K562 (cell line): ENCODE measurements at regions not wholly inside any gene's neighbourhood (a gene's known extent, or its start where the extent isn't known, plus 50 kb on each side); places are given as distances from the start of the nearest gene placed in this dataset.

ENCODE experiments used
- DACH1 ChIP-seq: fragments of 450-650 bp; IDR thresholded peaks from 2 replicates; pipeline ENCODE4 v1.6.1; 2018; ENCODE audit not compliant: partially characterized antibody
- DDX20 ChIP-seq: fragments of 450-650 bp; IDR thresholded peaks from 2 replicates; pipeline ENCODE4 v1.6.1; 2016; ENCODE audit warnings: missing genetic modification characterization, low read depth, mild to moderate bottlenecking, missing compliant biosample characterization, moderate library complexity
- GABPB1 ChIP-seq: sonication (generic); formaldehyde crosslinking; IDR thresholded peaks from 2 replicates; pipeline ENCODE4 v1.8.0; 2022; ENCODE audit warnings: mild to moderate bottlenecking, missing genetic modification reagents
- POLR2B ChIP-seq: fragments of 450-650 bp; IDR thresholded peaks from 2 replicates; pipeline ENCODE4 v1.6.1; 2018; ENCODE audit warnings: low read depth; ENCODE audit not compliant: partially characterized antibody
- SAFB2 ChIP-seq: fragments of 200-400 bp; formaldehyde crosslinking; IDR thresholded peaks from 2 replicates; pipeline ENCODE4 v1.6.1; 2018; ENCODE audit warnings: borderline replicate concordance, low read length, low read depth, moderate library complexity; ENCODE audit not compliant: severe bottlenecking
- SIRT6 ChIP-seq: IDR thresholded peaks from one replicate; pipeline ENCODE4 v1.6.1; 2012; ENCODE audit warnings: low read depth, mild to moderate bottlenecking, control low read depth, inconsistent platforms, low read length, moderate library complexity
- TBL1XR1 ChIP-seq, 2 experiments: IDR thresholded peaks; 2 replicates each; pipeline ENCODE4 v1.6.1; 2012; ENCODE audit warnings: improper control_type of control experiment in 2 of 2, low read length in 2 of 2, mild to moderate bottlenecking in 1 of 2
- TBP ChIP-seq: optimal IDR thresholded peaks from 2 replicates; pipeline ENCODE3; 2011; ENCODE audit warnings: low read depth, low read length, improper control_type of control experiment
- ZNF184 ChIP-seq: sonication (generic); formaldehyde crosslinking; IDR thresholded peaks from 2 replicates; pipeline ENCODE4 v1.5.0; 2020; ENCODE audit warnings: missing genetic modification reagents
- ZNF274 ChIP-seq: IDR thresholded peaks from 2 replicates; pipeline ENCODE4 v1.6.1; 2011; ENCODE audit warnings: low read depth, mild to moderate bottlenecking, low read length, moderate library complexity, borderline replicate concordance
- ZNF311 ChIP-seq: fragments of 250-450 bp; sonication (Bioruptor Pico); IDR thresholded peaks from 2 replicates; pipeline ENCODE4 v1.4.0; 2020; ENCODE audit warnings: mild to moderate bottlenecking, moderate library complexity
- TF ChIP-seq, protein P1 (sequence below), 2 experiments: IDR thresholded peaks in 1 of 2; conservative IDR thresholded peaks in 1 of 2; 2 replicates each; pipeline ENCODE4 v1.6.1; 2016; ENCODE audit warnings: low read depth in 2 of 2, mild to moderate bottlenecking in 1 of 2, missing compliant biosample characterization in 1 of 2, missing genetic modification characterization in 1 of 2, moderate library complexity in 1 of 2
- TF ChIP-seq, protein P2 (sequence below): sonication (generic); formaldehyde crosslinking; IDR thresholded peaks from 2 replicates; pipeline ENCODE4 v1.8.1; 2022; ENCODE audit warnings: missing genetic modification reagents

DNA sequence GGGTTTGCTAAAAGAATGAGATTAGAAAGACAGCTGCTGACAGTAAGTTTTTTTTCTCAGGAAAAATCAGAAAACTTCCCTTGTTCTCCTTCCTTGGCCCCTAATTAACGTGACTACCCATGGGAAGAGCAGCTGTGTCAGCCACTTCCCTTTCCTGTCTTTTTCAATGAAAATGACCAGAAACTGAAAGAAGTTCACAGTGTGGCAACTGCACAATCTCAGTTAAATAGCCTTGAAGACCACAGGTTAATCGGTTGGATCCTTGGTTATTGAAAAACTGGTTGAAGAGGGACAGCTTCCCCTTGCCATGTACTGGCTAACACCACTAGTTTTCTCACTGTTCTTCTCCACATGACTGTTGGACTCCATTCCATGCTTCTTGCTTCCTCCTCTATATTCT is 148.8 kb upstream of the AGR3 start:
- TF ChIP-seq ZNF311 (CRISPR knock-in tag) (no peak), DDX20 (tag) (no peak), DACH1 (no peak), SIRT6 (no peak), POLR2B (no peak), SAFB2 (no peak), TBL1XR1 (IDR thresholded peaks at IDR 0.05; ENCODE audit: low read length in 2 of 2) (no peak), GABPB1 (CRISPR knock-in tag) (no peak), TBP (no peak), ZNF184 (CRISPR knock-in tag) (no peak), ZNF274 (no peak)
- TF ChIP-seq, protein P1, sequence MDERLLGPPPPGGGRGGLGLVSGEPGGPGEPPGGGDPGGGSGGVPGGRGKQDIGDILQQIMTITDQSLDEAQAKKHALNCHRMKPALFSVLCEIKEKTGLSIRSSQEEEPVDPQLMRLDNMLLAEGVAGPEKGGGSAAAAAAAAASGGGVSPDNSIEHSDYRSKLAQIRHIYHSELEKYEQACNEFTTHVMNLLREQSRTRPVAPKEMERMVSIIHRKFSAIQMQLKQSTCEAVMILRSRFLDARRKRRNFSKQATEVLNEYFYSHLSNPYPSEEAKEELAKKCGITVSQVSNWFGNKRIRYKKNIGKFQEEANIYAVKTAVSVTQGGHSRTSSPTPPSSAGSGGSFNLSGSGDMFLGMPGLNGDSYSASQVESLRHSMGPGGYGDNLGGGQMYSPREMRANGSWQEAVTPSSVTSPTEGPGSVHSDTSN (CRISPR knock-in tag; IDR thresholded peaks at IDR 0.05; ENCODE audit: low read depth): no peak
- TF ChIP-seq, protein P1 (tag; conservative IDR thresholded peaks at IDR 0.05; ENCODE audit: low read depth): no peak
- TF ChIP-seq, protein P2, sequence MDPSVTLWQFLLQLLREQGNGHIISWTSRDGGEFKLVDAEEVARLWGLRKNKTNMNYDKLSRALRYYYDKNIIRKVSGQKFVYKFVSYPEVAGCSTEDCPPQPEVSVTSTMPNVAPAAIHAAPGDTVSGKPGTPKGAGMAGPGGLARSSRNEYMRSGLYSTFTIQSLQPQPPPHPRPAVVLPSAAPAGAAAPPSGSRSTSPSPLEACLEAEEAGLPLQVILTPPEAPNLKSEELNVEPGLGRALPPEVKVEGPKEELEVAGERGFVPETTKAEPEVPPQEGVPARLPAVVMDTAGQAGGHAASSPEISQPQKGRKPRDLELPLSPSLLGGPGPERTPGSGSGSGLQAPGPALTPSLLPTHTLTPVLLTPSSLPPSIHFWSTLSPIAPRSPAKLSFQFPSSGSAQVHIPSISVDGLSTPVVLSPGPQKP: no peak
